Liver (tissue), 2 donors: ENCODE measurements at regions not wholly inside any gene's neighbourhood (a gene's known extent, or its start where the extent isn't known, plus 50 kb on each side); places are given as distances from the start of the nearest gene placed in this dataset.

Experiments
- FOXA1 ChIP-seq: IDR thresholded peaks from 2 replicates; pipeline ENCODE4 v1.6.1; 2016; ENCODE audit warnings: antibody characterized with exemption
- HNF4A ChIP-seq, 2 donors: conservative IDR thresholded peaks; 2 replicates each; pipeline ENCODE4 v1.6.1; 2016; ENCODE audit warnings: antibody characterized with exemption in 2 of 2, mild to moderate bottlenecking in 2 of 2
- YY1 ChIP-seq: IDR thresholded peaks from 2 replicates; pipeline ENCODE4 v1.6.1; 2016; ENCODE audit warnings: antibody characterized with exemption, mild to moderate bottlenecking
- donor health status: healthy.

DNA sequence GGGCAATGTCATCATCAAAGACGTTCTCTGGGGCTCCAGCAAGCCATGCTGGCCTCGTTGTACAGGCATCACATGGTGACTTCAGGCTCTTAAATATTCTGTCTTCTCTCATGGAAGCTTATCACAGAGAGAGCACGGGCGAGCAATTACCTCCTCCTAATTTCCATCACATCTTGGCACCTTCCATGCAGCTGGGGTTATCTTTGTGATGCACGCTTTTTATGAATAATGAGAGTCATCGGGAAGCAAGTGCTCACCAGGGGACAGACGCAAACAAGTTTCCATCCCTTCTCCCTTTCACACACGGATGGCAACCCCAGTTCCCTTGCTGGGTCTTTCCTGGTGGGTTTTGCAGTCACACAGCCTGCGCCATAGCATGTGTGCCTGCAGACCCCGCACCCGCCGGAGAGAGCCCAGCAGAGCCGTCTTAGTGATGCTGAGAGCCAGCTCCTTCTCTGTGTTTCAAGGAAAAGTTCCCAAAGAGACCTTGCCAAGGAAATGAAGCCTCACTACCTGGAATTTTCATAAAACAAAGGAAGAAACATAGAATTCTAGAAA, 116.3 kb upstream of the AFDN start:
- TF ChIP-seq YY1 (no peak), FOXA1 (no peak), HNF4A (conservative IDR thresholded peaks at IDR 0.05) (no peak)
